Thyroid gland (tissue), 4 donors: ENCODE measurements at regions not wholly inside any gene's neighbourhood (a gene's known extent, or its start where the extent isn't known, plus 50 kb on each side); places are given as distances from the start of the nearest gene placed in this dataset.

Experiments
- CTCF ChIP-seq, 6 experiments: fragments of 200-600 bp in 3 of 6; fragments of 450-650 bp in 3 of 6; sonication (generic) in 3 of 6; IDR thresholded peaks; one replicate each; pipeline ENCODE4 v1.5.1; 2016 to 2019; ENCODE audit warnings: antibody characterized with exemption in 6 of 6, mild to moderate bottlenecking in 2 of 6, inconsistent platforms in 1 of 6, moderate library complexity in 1 of 6
- POLR2A ChIP-seq, 2 donors: fragments of 450-650 bp; IDR thresholded peaks; one replicate each; pipeline ENCODE4 v1.6.1; 2017; ENCODE audit warnings: antibody characterized with exemption in 2 of 2, mild to moderate bottlenecking in 2 of 2, moderate library complexity in 1 of 2

GRCh38 chr6:104019075-104019753 lies 840.5 kb downstream of the HACE1 start:
- TF ChIP-seq CTCF (IDR thresholded peaks at IDR 0.05) (no peak), POLR2A (IDR thresholded peaks at IDR 0.05) (no peak)
